ENCODE measurements at regions not wholly inside any gene's neighbourhood (a gene's known extent, or its start where the extent isn't known, plus 50 kb on each side); places are given as distances from the start of the nearest gene placed in this dataset.

DNA sequence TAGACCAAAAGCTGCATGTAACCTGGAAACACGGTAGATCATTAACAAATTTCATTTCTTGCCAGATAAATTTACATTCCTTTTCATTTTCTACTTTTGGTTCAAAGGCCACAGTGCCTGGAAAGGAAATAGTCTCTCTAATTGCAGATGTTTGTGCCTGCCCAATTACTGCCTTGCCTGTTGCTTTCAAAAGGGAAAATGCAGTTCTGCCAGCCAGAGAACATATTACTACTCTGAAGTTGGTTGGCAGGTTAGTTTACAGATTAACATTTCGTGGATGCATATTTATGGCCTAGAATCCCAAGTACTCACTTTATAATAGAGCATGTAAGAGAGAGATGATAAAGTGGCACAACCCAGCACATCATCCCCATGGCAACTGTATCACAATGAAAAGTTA, 124.3 kb upstream of the LRRC3B start:
- TF ChIP-seq, protein P1, sequence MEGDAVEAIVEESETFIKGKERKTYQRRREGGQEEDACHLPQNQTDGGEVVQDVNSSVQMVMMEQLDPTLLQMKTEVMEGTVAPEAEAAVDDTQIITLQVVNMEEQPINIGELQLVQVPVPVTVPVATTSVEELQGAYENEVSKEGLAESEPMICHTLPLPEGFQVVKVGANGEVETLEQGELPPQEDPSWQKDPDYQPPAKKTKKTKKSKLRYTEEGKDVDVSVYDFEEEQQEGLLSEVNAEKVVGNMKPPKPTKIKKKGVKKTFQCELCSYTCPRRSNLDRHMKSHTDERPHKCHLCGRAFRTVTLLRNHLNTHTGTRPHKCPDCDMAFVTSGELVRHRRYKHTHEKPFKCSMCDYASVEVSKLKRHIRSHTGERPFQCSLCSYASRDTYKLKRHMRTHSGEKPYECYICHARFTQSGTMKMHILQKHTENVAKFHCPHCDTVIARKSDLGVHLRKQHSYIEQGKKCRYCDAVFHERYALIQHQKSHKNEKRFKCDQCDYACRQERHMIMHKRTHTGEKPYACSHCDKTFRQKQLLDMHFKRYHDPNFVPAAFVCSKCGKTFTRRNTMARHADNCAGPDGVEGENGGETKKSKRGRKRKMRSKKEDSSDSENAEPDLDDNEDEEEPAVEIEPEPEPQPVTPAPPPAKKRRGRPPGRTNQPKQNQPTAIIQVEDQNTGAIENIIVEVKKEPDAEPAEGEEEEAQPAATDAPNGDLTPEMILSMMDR (conservative IDR thresholded peaks at IDR 0.05) = no peak
- no peak for TF ChIP-seq ZFX (IDR thresholded peaks at IDR 0.05)
